GM20000 (cell line): ENCODE measurements at regions not wholly inside any gene's neighbourhood (a gene's known extent, or its start where the extent isn't known, plus 50 kb on each side); places are given as distances from the start of the nearest gene placed in this dataset.

Experiments used
- DNase-seq: peaks from one replicate; pipeline ENCODE4 v3.0.0; 2012; ENCODE audit warnings: low spot score
- CTCF ChIP-seq: IDR thresholded peaks from 2 replicates; pipeline ENCODE4 v1.5.1; 2012; ENCODE audit warnings: mild to moderate bottlenecking, control low read depth; ENCODE audit errors: extremely low read depth, missing control alignments

- TF ChIP-seq CTCF, result no peak
- DNase-seq, result no peak
Observed at GRCh38 chr13:99875391-99875790, 96.2 kb downstream of the ZIC5 start.

GRCh38 chr13:99873832-99874430 is 97.6 kb downstream of the ZIC5 start:
- no peak for DNase-seq

GRCh38 chr13:99873141-99873540 is 98.4 kb downstream of the ZIC5 start:
- DNase-seq, result no peak
- TF ChIP-seq CTCF, result no peak

More at GRCh38 chr13:99873832-99874430, 97.6 kb downstream of the ZIC5 start:
- TF ChIP-seq CTCF, result no peak

- TF ChIP-seq CTCF, result no peak
- no peak for DNase-seq
Observed at GRCh38 chr13:99871249-99871898, 100.2 kb downstream of the ZIC5 start.

GRCh38 chr13:99870541-99870940 is 101.0 kb downstream of the ZIC5 start:
- no peak for TF ChIP-seq CTCF
- no peak for DNase-seq

GRCh38 chr13:99869830-99870229 is 101.7 kb downstream of the ZIC5 start:
- no peak for TF ChIP-seq CTCF
- no peak for DNase-seq

- no peak for TF ChIP-seq CTCF
- no peak for DNase-seq
Observed at GRCh38 chr13:99868767-99869166, 102.8 kb downstream of the ZIC5 start.
